SU-DHL-6 (cell line): ENCODE measurements at regions not wholly inside any gene's neighbourhood (a gene's known extent, or its start where the extent isn't known, plus 50 kb on each side); places are given as distances from the start of the nearest gene placed in this dataset.

Experiments used
- CTCF ChIP-seq: fragments of 200-600 bp; sonication (generic); IDR thresholded peaks from one replicate; pipeline ENCODE4 v1.5.1; 2017; ENCODE audit warnings: antibody characterized with exemption, mild to moderate bottlenecking, low read length, moderate library complexity; ENCODE audit not compliant: insufficient read depth, poor library complexity, severe bottlenecking
- EZH2phosphoT487 ChIP-seq: fragments of 200-600 bp; sonication (generic), shearing (Covaris generic); conservative IDR thresholded peaks from 2 replicates; pipeline ENCODE4 v1.6.1; 2018; ENCODE audit warnings: mild to moderate bottlenecking, antibody characterized with exemption, low read length, moderate library complexity, mixed read lengths

- TF ChIP-seq CTCF (no peak), EZH2phosphoT487 (no peak)
These were observed 186.5 kb downstream of the SPTSSA start for GRCh38 chr14:34275530-34275929.
